Brain microvascular endothelial cell (primary cell): ENCODE measurements at regions not wholly inside any gene's neighbourhood (a gene's known extent, or its start where the extent isn't known, plus 50 kb on each side); places are given as distances from the start of the nearest gene placed in this dataset.

Experiments used
- DNase-seq: peaks from one replicate; pipeline ENCODE4 v3.0.0-alpha.2; 2020
- H3K27ac ChIP-seq: fragments of 250-450 bp; sonication (Bioruptor Pico); 2 replicates; pipeline ENCODE4 v1.5.1; 2020; ENCODE audit warnings: mild to moderate bottlenecking, moderate library complexity
- H3K27me3 ChIP-seq: fragments of 250-450 bp; sonication (Bioruptor Pico); replicated peaks from 2 replicates; pipeline ENCODE4 v1.5.1; 2020; ENCODE audit warnings: mild to moderate bottlenecking
- H3K36me3 ChIP-seq: fragments of 250-450 bp; sonication (Bioruptor Pico); replicated peaks from 2 replicates; pipeline ENCODE4 v1.5.1; 2020; ENCODE audit warnings: mild to moderate bottlenecking
- H3K4me3 ChIP-seq: 2 replicates; pipeline ENCODE4 v1.5.1; 2011; ENCODE audit warnings: low read depth, mild to moderate bottlenecking, control low read depth, low read length, moderate library complexity
- CTCF ChIP-seq: IDR thresholded peaks from 2 replicates; pipeline ENCODE4 v1.5.1; 2011; ENCODE audit warnings: low read depth, mild to moderate bottlenecking, moderate library complexity, low read length, control low read depth, inconsistent platforms; ENCODE audit errors: missing control alignments
- in situ Hi-C: cut with HindIII; loops from 2 replicates; pipeline ENCODE4 v1.10.0; 2017; ENCODE audit warnings: low sequenced_read_pairs, low pct_ligation_motif_present

GRCh38 chr18:67596003-67596402 is 79.5 kb upstream of the DSEL start:
- Histone ChIP-seq H3K27me3 (no peaks in the 10 kb centered on the region), H3K4me3 (no peak overlapping the region), H3K27ac (no peak overlapping the region), H3K36me3 (no peaks in the 10 kb centered on the region)
- DNase-seq: no peak
- no peak for TF ChIP-seq CTCF
- in situ Hi-C loops: no loop called here

DNA sequence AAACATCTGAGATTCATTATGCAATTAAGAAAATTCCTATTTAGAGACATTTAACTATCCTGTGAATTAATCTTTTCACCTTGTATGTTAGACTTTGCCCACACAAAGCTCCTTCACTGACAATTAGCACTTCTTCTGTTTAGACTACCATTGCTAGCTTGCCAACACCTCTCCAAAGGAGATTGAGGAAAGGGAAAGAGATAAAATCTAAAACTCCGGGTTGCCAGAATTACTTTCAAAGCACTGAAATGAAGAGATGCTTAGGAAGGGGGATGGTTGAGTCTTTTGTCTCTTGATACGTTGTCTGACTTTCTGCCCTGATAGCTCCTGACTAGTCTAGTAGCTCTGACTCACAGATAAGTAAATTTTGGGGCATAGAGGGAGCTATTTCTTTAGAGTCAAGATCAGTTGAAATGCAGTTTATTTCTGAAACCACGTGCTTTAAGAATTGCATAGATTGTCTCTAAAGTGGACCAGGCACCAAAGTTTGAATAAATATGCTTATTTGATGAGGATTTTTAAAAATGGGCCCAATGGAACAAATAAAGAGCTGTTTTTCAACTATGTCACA is 74.1 kb upstream of the DSEL start:
- peak; percentile 13 for DNase-seq

GRCh38 chr18:67589325-67589724 is 72.8 kb upstream of the DSEL start:
- DNase-seq: peak; percentile 16
- Histone ChIP-seq H3K36me3 (no peaks in the 10 kb centered on the region), H3K27ac (no peak overlapping the region), H3K27me3 (no peaks in the 10 kb centered on the region), H3K4me3 (no peak overlapping the region)
- no peak for TF ChIP-seq CTCF
- in situ Hi-C loops: no loop called here

More for the DNA sequence above, 74.1 kb upstream of the DSEL start:
- Histone ChIP-seq H3K36me3 (no peaks in the 10 kb centered on the region), H3K27ac (no peak overlapping the region), H3K4me3 (no peak overlapping the region), H3K27me3 (no peaks in the 10 kb centered on the region)
- TF ChIP-seq CTCF: peak; percentile 22
- in situ Hi-C loops: no loop called here

DNA sequence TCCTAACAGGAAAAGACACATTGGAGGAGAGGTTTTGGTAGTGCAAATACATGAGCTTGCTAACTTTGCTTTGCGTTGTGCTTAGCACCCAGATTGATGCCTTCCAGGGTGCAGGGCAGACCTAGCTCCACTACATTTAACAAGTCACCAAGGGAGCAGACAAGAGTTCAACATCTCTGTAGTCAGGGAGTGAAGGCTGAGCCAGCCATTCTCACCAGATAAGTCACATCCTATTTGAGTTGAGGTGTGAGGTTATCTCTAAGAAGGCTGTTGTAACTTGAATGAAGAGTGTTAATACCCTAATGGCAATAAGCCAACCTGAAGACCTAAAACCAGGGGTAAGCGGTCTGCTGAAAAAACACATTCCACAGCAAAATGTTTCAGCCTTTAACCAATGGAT is 69.6 kb upstream of the DSEL start:
- in situ Hi-C loops: no loop called here
- DNase-seq: no peak
- Histone ChIP-seq H3K36me3 (no peaks in the 10 kb centered on the region), H3K27ac (no peak overlapping the region), H3K4me3 (no peak overlapping the region), H3K27me3 (no peaks in the 10 kb centered on the region)
- no peak for TF ChIP-seq CTCF

GRCh38 chr18:67583621-67584020 is 67.1 kb upstream of the DSEL start:
- Histone ChIP-seq H3K27me3 (no peaks in the 10 kb centered on the region), H3K4me3 (no peak overlapping the region), H3K27ac (no peak overlapping the region), H3K36me3 (no peaks in the 10 kb centered on the region)
- no peak for TF ChIP-seq CTCF
- in situ Hi-C loops: no loop called here
- no peak for DNase-seq

- in situ Hi-C loops: no loop called here
- Histone ChIP-seq H3K27ac (no peak overlapping the region), H3K27me3 (no peaks in the 10 kb centered on the region), H3K36me3 (no peaks in the 10 kb centered on the region), H3K4me3 (no peak overlapping the region)
- no peak for DNase-seq
- no peak for TF ChIP-seq CTCF
Observed at GRCh38 chr18:67582488-67582887, 66.0 kb upstream of the DSEL start.
